D721Med (cell line): ENCODE measurements at regions not wholly inside any gene's neighbourhood (a gene's known extent, or its start where the extent isn't known, plus 50 kb on each side); places are given as distances from the start of the nearest gene placed in this dataset.
A peak's percentile ranks its signal among the peaks of the same experiment; 100 is the strongest.

ENCODE experiments used
- DNase-seq: peaks from one replicate; pipeline ENCODE4 v3.0.0; 2011; ENCODE audit warnings: low spot score; ENCODE audit not compliant: insufficient read length
- FAIRE-seq: peaks from 2 replicates; lab custom pipeline; 2011; peaks lifted over from hg19 to GRCh38; lab: Jason Lieb, UNC
- TF ChIP-seq, protein P1 (sequence below): IDR thresholded peaks from 2 replicates; pipeline ENCODE4 v1.5.1; 2012; ENCODE audit warnings: mild to moderate bottlenecking, control low read depth; ENCODE audit not compliant: insufficient read depth; ENCODE audit errors: missing control alignments

DNA sequence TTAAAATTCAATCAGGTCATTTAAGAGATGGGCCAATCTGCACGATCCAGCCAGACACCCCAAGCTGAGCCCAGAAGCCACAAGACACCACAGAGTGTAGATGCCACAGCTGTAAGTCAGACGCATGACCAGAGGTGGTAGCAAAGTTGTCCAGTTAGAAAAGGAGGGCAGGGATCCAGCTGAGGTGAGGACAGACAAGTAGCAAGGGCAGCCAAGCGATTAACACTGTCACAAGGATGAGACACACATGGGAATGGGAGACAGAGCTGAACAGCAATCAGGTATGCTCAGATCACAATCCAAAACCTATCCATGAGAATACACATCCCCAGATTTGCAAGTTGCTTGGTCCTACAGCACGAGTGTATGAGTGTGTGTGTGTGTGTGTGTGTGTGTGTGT, 143.4 kb upstream of the STK17B start:
- FAIRE-seq = no peak
- TF ChIP-seq, protein P1, sequence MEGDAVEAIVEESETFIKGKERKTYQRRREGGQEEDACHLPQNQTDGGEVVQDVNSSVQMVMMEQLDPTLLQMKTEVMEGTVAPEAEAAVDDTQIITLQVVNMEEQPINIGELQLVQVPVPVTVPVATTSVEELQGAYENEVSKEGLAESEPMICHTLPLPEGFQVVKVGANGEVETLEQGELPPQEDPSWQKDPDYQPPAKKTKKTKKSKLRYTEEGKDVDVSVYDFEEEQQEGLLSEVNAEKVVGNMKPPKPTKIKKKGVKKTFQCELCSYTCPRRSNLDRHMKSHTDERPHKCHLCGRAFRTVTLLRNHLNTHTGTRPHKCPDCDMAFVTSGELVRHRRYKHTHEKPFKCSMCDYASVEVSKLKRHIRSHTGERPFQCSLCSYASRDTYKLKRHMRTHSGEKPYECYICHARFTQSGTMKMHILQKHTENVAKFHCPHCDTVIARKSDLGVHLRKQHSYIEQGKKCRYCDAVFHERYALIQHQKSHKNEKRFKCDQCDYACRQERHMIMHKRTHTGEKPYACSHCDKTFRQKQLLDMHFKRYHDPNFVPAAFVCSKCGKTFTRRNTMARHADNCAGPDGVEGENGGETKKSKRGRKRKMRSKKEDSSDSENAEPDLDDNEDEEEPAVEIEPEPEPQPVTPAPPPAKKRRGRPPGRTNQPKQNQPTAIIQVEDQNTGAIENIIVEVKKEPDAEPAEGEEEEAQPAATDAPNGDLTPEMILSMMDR = no peak
- DNase-seq = no peak

DNA sequence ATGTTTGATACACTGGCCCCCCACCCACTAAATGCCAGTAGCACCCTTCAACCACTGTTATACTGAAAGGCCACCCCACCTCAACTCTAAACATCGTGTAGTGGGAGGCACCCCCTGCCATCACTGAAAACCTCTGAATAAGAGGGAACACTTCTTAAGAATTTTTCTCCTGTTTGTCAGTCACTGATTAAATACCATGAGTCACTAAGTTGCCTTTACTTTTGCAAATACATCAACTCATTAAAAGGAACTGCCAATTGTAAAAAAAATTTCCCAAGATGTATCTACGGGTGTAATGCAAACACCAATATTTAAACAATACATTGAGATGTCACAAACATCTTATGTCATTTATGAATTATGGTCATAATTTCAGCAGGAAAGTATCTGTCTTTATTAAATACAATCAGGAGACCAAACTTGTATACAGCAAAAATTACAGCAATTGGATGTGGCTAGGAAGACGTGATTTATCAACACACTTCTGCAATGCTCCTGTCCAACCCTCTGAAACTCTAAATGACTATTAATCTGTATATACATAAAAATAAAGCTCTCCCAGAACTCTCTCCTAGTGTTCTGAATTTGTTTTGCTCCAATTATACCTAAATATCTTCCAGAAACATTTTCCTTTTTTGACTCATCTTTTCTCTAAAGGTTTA, 144.1 kb upstream of the STK17B start:
- FAIRE-seq = no peak
- TF ChIP-seq, protein P1 = no peak

DNA sequence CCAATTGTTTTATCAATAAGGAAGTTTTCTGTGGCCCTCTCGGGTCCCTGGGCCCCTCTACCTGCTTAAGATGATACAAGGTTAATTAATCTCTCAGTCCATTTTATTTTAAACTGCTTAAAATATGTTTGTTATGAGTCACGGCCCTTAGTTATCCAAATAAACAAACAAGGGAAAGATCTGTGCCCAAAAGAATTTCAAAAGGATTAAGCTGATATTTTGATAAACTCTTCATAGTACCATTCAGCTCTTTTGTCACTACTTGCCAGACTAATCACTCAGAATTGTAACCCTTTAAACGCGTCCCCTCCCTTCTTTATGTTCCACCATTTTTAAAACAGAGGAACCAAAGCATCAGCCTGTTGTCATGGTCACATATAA, 144.7 kb upstream of the STK17B start:
- DNase-seq = no peak
- TF ChIP-seq, protein P1 = no peak
- no peak for FAIRE-seq

More for the DNA sequence above, 144.1 kb upstream of the STK17B start:
- DNase-seq = no peak

DNA sequence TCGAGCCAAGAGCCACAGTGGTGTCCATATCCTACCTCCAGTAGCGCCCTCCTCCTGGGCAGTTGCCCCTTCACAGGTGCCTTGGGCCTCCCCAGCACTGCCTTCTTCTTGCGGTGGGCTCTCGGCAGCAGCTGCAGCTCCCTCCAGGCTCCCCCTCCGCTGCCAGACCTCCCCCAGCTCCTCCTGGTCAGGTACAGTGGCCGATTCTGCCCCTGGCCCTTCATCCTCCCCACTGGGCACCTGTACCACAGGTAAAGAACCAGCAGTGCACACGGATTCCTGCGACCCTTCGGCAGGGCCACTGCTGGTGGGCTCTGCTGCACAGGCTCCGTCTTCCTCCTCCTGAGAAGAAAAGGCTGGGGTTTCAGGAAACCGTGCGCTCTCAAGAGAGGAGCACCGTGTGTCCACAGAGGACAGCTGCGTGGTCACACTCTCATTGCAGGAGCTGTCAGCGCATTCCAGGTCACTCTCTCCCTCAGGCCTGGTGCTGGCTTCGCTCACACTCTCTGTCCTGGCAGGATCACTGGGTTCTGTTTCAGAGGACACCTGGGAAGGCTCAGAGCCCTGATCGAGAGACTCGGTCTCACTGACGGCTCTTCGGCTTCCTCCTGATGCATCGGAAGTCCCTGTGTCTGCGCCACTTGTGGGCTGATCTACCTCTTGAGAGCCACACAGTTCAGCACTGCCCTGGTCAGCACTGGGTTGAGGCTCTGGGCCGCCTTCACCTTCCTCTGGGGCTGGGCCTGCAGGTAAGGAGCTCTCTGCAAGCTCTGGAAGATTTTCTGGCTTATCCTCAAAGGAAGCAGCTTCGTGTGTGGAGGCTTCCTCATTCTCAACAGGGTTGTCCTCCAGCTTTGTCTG, 147.4 kb upstream of the STK17B start:
- TF ChIP-seq, protein P1 = no peak
- DNase-seq (no peak), FAIRE-seq (no peak)

DNA sequence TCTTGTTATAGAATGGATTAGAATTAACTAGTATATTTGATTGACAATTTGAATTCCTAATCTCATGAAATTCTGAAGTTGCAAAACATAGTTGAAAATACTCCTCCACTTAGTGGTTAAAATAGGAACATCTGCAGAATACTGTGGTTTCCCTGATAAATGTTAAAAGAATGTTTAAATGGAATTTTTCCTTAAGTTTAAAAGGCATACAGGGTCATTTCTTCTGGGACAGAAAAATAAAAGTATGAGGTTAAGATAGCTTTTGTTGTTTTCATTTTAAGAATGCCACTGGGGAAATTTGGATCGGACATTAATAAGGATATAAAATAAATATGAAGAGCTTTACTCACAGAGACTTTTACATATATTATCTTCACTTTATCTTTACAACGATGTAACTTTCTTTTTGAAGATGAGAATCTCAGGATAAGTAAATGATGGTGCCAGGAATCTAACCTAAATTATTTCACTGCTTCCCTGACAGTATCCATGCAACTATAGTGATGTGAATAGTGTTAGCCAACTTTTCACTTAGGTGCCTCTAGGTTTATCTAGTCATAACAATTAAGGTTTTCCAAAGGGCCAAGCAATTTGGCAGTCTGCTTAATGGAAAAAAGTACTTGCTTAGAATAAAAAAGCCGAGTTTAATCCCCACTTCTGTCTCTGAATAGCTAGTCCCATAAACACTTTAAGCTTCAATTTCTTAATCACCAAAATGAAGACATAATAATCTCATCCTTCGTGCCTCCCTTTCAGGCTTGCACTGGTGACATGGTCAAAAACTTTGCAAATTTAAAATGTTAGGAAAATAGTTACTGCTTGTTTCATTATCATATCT, 151.8 kb upstream of the STK17B start:
- TF ChIP-seq, protein P1 = no peak
- DNase-seq (peak; percentile 17), FAIRE-seq (peak; percentile 29)

DNA sequence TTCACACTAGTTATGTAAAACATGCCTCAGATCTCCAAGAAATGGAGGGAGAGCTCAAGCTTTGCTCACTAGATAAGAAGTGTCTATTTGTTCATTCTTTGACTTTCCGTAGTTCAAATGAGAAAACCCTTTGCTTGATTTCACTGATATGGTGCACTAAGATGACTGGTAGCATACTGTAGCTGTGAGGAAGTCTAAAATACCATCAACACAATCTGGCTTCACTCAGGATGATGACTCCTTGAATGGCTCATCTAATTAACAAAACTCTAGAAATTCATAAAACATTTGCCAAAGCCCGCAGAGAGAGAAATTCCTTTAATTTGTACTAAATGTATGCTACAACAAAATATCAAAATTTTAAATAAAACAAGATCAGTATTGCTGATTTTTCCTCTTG, 152.8 kb upstream of the STK17B start:
- DNase-seq (no peak), FAIRE-seq (no peak)
- TF ChIP-seq, protein P1 = no peak
